Stimulated activated CD4-positive, alpha-beta T cell treated with anti-CD3 and anti-CD28 coated beads, Interleukin-15, amount 100 ng/mL, for 1 hour (primary cell): ENCODE measurements at regions not wholly inside any gene's neighbourhood (a gene's known extent, or its start where the extent isn't known, plus 50 kb on each side); places are given as distances from the start of the nearest gene placed in this dataset.

Source experiments
- DNase-seq, 2 donors: peaks; one replicate each; pipeline ENCODE4 v3.0.0-alpha.2; 2020; ENCODE audit warnings: low read depth in 1 of 2, low spot score in 1 of 2

DNA sequence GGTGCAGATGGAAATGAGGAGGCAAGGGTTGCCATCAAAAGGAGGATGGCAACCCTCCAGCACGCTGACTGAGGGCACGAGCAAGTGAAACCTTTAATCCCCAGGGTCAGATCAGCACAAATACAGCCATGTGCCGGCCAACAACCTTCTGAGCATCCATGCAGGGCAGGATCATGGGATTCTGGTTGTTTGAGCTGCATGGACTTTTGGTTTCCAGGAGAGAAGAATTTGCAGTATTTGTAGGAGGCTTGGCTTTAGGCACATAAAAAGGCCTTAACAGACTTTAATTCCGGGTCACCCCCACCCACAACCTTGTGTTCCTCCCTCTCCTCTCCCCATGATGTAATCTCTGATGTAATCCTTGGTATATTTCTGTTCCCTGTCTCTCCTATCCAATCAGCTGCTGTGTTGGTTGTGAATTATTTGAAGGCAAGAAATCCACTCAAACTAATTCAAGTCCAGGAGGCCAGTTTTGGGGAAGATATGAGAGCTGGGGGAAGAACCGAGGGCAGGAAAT lies 254.3 kb downstream of the SHQ1 start:
- no peak for DNase-seq

DNA sequence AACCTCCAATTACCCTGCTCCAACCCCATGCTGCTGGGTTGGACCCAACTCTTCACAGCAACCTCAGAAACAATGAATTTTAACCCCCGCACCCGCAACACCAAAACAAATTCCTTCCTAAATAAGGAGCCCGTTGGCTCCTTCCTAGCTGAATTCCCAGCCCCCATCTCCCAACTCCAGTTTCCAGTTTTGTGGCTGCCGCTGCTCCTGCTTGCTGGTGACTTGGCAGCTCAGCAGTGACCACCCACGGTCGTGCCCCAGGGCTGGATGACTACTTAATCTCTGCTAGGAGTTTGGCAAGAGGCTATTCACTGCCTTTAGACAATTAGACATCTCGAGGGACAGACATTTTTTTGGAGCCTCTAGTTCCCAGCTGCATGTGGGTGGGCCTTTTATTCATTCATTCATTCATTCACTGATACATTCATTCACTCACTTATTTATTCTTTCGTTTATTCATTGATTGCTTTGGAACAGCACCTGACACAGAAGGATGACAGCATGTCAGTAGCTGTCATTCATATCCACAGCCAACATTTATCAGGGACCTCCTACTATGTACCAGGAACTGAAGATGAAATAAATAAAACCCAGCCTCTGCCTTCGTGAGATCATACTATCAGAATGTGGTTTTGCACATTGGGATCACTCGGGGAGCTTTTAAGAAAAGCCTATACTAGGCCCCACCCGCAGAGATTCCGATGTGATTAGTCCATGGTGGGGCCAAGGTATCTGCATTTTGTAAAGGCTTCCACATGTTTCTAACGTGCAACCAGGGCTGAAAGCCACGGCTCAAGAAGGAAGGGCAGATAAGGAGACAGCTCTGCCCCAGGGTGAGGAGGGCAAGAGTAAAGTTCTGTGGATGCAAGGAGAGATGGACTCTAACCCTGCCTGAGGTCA lies 256.5 kb downstream of the SHQ1 start:
- DNase-seq = no peak

DNA sequence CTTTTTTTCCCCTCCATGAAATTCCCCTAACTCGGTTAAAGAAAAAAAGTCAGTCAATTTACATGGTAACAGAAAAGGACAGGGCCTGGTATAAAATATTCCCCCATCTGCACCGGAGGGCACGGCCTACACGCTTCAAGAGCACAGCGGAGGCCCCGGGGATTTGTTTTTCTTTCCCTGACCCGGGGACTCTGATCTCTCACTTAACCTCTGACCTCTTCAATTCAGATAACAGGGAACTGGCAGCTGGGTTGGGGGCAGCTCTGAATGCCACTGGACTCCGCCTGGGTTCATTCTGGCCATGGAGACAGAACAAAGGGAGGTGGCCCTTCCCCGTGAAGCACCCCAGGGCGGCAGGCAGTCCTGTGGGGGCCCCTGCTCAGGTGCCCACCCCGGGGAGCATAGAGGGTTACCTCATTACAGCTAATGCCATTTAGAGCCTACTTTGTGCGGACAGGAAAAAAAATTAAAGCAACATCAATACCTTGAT lies 257.5 kb downstream of the SHQ1 start:
- no peak for DNase-seq

DNA sequence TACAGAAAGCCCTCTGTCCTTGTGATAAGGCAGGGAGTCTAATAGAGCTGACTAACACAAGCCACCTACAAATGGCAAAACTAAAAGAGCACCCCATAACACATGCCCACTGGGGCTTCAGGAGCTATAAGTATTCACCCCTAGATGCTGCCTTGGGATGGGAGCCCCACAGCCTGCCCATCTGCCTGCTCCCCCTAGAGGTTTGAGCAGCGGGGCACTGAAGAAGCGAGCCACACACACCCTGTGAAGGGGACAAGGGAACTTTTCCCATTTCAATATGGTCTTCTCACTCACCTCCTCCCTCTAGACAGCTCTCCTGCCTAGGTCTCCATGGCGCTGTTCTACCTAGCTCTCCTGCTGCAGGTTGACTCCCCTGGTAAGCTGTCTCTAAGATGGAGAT lies 261.0 kb downstream of the SHQ1 start:
- no peak for DNase-seq

DNA sequence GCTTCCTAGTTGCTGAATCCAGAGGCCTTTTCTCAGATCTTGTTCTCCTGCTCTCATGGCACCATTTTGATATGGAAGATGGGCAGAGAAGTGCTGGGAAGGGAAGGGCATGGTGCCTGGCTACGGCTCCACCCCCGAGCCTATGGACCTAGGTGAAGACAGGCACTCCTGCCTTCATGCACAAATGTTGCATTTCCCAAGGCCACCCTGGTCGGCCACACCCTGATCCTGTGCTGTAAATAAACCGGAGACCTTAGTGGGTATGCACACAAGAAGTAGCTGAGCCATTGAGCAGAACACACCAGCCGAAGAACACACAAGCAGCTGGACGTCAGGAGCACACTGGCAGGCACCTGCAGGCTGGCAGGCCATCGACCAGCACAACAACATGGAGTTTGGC lies 261.6 kb downstream of the SHQ1 start:
- DNase-seq = no peak

DNA sequence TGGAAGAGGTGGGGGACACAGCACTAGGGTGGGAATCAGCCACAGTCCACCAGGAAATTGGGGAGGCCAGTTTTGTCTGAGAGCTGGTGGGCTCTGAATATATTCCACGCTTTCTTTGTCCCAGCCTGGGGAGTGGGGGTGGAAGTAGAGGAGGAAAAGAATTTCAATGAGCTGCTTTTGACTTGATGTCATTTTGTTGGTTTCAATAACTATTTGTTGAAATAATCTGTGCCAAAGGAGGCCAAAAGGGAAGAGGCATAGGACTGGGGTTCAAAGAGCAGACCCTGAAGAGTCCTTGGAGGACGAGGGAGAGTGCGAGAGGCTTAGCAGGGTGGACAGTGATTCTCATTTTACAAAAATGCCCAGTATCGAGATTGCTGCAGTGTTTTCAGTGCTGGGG lies 262.3 kb downstream of the SHQ1 start:
- no peak for DNase-seq

DNA sequence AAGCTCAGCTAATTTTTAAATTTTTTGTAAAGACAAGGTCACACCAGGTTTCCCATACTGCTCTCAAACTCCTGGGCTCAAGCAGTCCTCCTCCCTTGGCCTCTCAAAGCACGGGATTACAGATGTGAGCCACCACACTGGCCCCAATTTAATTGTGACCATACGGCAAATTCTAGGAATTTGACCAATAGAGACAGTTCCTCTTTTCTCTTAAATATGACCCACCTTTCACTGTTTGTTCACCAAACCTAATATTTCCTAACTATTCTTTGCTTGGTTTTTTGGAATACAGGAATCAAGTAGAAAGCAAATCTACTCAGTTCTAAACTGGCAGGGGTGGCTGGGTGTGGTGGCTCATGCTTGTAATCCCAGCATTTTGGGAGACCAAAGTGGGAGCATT lies 264.0 kb downstream of the SHQ1 start:
- DNase-seq = no peak

DNA sequence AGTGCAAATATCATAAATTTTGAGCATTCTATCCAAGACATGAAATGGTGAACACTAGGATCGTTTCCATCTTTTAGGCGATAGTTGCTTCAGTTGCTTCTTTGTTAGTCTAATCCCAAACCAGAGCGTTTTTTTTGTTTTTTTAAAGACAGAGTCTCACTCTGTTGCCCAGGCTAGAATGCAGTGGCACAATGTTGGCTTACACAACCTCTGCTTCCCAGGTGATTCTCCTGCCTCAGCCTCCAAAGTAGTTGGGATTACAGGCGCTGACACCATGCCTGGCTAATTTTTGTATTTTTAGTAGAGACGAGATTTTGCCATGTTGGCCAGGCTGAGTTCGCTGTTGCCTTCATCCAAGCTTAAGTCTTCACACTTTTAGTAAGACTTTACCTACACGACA lies 265.3 kb downstream of the SHQ1 start:
- no peak for DNase-seq

DNA sequence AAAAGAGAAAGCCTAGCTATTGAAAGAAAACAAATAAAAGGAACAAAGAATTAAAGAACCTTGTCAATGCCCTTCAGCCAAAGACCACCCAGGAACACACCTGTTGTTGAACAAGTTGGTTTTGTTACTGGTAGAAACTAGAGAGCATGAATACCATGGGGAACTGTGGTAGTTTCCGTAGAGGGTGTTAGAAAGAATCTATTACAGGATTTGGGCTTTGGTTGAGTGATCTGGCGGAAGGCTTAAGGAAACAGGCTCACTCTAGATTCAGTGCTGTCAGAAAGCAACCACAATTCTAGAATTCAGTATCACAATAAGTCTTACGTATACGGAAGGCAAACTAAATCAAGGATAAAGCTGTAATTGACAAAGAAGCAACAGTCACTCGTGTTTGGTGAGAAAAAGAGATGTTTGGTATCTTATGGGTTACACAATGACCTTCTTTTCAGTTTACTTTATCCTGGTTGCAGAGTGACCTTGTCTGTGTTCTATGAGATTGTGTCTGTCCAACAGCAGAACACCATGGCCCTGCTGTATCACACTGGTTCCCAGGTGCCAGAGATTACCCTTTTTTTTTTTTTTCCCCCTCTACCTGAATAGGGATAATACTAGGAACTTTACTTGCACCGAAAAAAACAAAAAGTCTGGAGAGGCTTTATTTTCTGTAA lies 265.9 kb downstream of the SHQ1 start:
- no peak for DNase-seq

DNA sequence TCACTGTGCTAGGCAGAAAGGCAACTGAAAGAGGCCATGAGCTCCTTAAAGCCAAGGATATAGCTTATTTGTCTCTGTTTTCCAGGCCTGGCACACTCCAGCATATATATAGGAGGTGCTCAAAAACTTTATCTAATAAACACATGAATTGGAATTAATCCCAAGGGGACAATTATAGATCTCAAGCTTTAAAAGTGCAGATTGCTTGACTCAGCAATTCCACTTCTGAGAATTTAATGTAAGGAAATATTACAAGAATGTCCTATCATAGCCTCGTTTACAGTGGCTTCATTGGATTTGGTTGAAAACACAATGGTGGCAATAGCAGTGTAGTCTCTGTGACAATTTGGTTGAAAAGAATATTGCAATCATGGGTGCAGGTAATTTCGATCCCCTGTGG lies 267.3 kb downstream of the SHQ1 start:
- DNase-seq = no peak

DNA sequence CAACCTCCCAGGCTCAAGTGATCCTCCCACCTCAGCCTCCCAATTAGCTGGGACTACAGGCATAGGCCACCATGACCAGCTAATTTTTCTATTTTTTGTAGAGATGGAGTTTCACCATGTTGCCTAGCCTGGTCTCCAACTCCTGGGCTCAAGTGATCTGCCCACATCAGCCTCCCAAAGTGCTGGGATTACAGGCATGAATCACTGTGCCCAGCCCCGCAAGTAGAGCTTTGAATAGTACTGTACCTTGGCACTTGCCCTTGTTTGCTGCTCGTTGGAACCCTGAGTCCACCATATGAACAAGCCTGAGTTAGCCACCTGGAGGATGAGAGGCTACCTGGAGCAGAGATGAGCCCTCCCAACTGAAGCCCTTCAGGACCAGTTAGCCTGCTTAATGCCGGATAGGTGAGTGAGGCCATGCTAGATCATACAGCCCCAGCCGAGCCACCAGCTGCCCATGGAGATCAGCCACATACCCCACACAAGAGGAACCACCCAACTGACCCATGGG lies 267.9 kb downstream of the SHQ1 start:
- DNase-seq = no peak

DNA sequence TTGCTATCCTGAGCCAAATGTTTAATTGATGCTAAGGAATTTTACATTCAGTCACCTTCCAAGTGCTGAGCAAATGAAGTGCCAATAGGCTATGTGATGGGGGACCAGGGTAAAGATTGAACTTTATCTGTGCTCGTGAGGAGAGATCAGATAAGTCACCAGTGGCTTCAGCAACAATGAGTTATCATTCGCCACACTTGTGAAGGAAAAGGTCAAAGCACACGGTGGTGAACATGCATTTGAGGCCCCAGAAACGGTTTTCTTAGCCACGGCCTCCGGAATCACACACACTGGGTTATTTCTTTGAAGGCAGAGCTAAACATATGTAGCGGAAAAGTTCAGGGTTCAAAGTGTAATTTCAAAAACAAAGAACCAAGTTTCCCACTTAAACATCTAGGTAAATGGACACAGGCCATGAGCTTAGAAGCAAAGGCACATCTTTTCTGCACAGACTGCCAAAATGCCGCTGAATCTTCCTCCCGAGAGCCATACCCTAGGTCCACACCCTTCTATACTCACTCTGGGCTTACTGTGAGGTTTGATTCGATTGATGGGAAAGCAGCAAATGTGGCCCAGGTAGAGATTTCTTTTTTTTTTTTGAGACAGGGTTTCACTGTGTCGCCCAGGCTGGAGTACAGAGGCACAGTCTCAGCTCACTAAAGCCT lies 268.5 kb downstream of the SHQ1 start:
- no peak for DNase-seq

DNA sequence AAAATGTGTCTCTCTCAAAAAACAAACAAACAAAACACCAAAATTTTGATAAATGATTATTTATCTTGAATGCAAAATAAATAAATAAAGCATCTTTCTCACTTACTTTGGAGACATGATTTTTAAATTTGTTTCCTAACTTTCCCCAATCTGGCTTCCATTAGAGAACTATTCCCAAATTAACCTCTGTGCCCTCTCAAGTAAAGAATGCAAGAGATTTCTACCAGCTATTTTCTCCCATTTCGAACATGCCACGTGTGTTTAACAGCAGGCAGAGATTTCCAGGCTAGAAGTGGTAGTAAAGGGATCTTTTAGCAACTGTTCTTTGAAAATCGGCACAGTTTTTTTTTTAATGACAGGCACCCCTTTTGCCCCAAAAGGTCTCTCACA lies 269.1 kb downstream of the SHQ1 start:
- DNase-seq = no peak

DNA sequence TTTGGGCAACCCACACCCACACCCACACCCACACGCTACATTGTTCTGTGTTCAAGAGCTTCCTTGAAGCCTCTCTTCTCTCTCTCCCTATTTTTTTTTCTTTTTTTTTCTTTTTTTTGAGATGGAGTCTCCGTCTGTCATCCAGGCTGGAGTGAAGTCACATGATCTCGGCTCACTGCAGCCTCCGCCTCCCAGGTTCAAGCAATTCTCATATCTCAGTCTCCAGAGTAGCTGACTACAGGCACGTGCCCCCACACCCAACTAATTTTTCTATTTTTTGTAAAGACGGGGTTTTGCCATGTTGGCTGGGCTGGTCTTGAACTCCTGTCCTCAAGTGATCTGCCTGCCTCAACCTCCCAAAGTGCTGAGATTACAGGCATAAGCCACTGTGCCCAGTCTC lies 271.1 kb downstream of the SHQ1 start:
- DNase-seq = no peak

DNA sequence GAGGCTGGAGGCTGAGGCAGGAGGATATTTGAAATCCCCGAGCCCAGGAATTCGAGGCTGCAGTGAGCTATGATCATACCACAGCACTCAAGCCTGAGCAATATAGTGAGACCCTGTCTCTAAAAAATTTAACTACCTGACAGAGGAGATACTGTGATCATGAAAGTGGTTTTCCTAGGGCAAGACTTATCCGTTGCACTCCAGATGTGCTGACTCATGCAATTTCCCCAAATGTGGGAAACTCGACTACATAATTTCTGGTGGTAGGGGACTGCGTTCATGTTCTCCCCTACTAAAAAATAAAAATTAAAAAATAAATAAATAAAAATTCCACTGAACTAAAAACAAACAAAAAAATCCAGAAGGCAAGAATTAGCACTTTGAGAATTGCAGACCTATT lies 271.7 kb downstream of the SHQ1 start:
- no peak for DNase-seq

DNA sequence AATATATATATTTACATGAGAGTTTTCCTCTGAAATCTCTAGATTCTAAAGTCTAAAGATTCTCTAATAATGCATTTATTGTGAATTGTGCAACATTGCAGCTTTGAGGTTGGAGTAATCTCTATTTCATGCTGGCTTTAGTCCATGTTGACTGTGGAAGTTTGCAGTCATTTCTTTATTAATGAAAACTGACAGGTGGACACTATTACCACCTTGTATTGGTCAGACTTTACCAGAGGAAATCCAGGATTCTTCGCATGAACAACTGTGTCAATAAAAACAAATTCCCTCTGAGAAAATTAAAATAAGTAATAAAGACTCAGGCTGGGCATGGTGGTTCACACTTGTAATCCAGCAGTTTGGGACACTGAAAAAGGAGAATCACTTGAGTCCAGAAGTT lies 274.1 kb downstream of the SHQ1 start:
- no peak for DNase-seq

DNA sequence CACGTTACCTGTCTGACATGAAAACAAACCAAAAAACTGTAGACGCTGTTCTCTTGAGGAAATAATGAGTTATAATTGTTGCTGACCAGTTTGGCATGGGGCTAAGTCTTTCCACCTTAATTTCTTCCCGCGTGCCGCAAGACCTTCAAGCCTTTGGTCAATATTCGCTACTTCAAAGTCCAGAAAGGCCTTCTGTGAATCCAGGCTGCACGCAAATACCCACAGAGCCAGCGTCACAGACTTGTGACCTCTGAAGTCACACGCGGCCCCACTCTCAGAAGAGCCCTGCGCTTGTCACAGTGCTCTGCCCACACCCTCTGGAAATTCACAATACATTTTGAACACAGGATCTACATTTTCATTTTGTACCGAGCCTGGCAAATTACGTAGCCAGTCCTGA lies 275.2 kb downstream of the SHQ1 start:
- DNase-seq = no peak

DNA sequence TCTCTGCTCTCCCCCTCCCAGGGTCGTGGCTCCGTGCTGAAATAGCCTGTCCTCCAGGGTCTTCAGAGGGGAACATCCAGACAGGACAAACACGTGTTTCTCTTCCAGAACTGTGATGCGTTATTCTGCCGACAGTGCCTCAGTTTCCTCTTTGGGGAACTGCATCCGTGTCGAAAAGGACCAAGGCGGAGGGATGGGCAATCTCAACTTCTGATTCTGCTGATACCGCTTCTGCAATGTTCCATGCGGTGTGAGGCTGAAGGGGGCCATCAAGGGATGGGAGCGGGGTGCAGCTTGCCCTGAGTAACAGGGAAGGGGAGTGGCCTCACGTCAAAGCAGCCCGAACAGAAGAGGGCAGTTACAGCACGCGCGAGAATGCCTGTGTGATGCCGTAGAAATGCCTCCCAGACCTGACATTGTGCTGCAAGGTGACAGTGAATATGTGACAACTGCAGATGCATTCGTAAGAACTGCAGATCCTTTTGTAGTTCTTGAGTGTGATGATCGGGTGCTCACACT lies 275.7 kb downstream of the SHQ1 start:
- DNase-seq = no peak

DNA sequence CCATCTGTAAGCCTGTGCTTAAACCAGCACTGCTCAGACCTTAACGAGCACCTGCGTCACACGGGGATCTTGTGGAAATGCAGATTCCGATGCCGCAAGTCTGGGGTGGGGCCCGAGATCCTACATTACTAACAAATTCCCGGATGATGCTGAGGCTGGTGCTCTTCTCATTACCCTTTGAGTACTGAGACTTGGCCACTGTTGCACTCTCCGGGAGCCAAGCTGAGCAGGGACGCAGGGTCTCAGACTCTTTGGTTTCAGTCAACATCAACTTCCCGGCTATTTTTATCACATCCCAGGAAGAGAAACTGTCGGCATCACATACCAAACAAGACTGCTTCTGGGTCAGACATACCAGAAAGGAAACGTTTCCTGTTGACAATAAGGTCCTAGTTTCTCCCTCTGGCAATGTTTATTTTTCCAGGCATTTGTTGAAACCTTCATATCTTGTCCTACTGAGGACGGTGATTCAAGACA lies 276.6 kb downstream of the SHQ1 start:
- DNase-seq = no peak

DNA sequence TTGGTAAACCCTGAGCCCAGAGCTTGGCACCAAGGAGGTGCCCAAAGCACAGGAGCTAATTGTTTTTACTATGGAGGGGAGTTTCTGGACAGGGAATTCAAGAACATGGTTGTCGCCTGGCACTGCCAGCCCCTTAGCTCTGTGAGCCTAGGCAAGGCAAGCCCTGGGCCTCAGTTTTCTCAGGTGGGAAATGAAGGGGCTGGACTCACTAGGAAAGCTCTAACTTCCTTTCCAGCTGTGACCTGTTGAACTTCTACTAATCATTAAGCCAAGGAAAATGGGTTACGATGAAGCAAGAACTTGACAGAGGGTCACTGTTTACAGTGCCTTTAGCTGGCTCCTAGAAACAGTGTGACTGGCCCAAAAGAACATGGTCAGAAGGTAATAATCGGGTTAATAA lies 277.2 kb downstream of the SHQ1 start:
- no peak for DNase-seq

DNA sequence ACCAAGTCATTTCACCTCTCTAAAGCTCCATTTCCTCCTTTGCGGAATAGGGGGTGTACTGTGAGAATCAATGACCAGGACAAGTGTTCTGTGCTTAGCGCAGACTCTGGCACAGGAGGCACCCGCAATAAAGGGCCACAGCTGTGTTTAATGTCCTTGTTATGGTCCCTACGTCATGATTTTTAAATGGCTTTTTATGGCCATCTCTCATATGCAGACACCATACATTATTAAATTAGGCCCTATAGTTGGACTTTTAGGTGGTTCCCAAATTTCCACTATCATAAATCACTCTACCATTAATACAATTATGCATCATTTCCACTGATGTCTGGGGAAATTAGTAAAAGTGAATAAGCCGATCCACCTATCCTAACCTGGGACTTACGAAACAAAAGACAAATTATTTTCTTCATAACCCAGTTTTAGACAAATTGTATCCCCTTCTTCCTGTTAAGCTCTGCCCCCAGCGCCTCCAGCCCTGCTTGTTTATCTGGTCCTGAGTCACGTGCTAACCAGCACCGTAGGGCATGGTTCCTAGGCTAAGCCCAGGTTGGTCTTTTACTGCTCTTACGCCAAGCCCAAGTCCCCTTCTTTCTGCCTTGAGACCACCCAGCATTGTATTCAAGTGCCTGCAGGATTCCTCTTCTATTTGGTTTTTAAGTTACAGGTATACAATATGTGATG lies 278.3 kb downstream of the SHQ1 start:
- no peak for DNase-seq
